Transverse colon (tissue), 4 donors: ENCODE measurements at regions not wholly inside any gene's neighbourhood (a gene's known extent, or its start where the extent isn't known, plus 50 kb on each side); places are given as distances from the start of the nearest gene placed in this dataset.

Experiments used
- DNase-seq: peaks from one replicate; pipeline ENCODE4 v3.0.0-alpha.2; 2019
- H3K27ac ChIP-seq, 4 donors: fragments of 200-600 bp; sonication (generic); 2 replicates each; pipeline ENCODE4 v1.5.1; 2016 to 2018; ENCODE audit warnings: inconsistent platforms in 4 of 4
- H3K27me3 ChIP-seq: fragments of 200-600 bp; sonication (generic); 2 replicates; pipeline ENCODE4 v1.5.1; 2017; ENCODE audit warnings: inconsistent platforms
- H3K36me3 ChIP-seq, 4 donors: fragments of 200-600 bp; sonication (generic); 2 replicates each; pipeline ENCODE4 v1.5.1; 2017 to 2019; ENCODE audit warnings: inconsistent platforms in 4 of 4
- H3K4me1 ChIP-seq, 4 donors: fragments of 200-600 bp; sonication (generic); 2 replicates each; pipeline ENCODE4 v1.5.1; 2017 to 2020; ENCODE audit warnings: inconsistent platforms in 4 of 4
- H3K4me3 ChIP-seq, 4 donors: fragments of 200-600 bp; sonication (generic); 1 replicate in 1 of 4; 2 replicates in 3 of 4; pipeline versions ENCODE4 v1.5.1 to v1.6.1; 2017 to 2019; ENCODE audit warnings: inconsistent platforms in 4 of 4
- H3K9me3 ChIP-seq, 2 donors: fragments of 200-600 bp; sonication (generic); 2 replicates each; pipeline ENCODE4 v1.5.1; 2017 to 2019; ENCODE audit warnings: inconsistent platforms in 2 of 2
- CTCF ChIP-seq, 5 experiments: fragments of 200-600 bp in 3 of 5; fragments of 450-650 bp in 2 of 5; sonication (generic) in 3 of 5; IDR thresholded peaks; 1 replicate in 2 of 5; 2 replicates in 3 of 5; pipeline ENCODE4 v1.5.1; 2016 to 2017; ENCODE audit warnings: antibody characterized with exemption in 5 of 5, inconsistent platforms in 3 of 5, mild to moderate bottlenecking in 2 of 5, moderate library complexity in 1 of 5
- EP300 ChIP-seq: sonication (generic); formaldehyde crosslinking; IDR thresholded peaks from one replicate; pipeline ENCODE4 v1.6.1; 2017; ENCODE audit warnings: antibody characterized with exemption, low read depth
- POLR2A ChIP-seq: fragments of 450-650 bp; IDR thresholded peaks from one replicate; pipeline ENCODE4 v1.6.1; 2016; ENCODE audit warnings: antibody characterized with exemption, mild to moderate bottlenecking, moderate library complexity
- POLR2AphosphoS5 ChIP-seq, 3 donors: sonication (generic); formaldehyde crosslinking; IDR thresholded peaks; one replicate each; pipeline ENCODE4 v1.6.1; 2016; ENCODE audit warnings: antibody characterized with exemption in 3 of 3
- WGBS, 2 donors: methylation state at CpG; one replicate each; pipeline ENCODE4 v1.1.5; 2018; ENCODE audit warnings: low coverage in 1 of 2; 5-methylcytosine and 5-hydroxymethylcytosine counted together
- in situ Hi-C, 4 donors: fragments of 200-750 bp; cut with MboI; loops; one replicate each; pipeline versions ENCODE4 v1.15.0 to v1.15.1; 2017; ENCODE audit warnings: low sequenced_read_pairs in 3 of 4, low pct_ligation_motif_present in 1 of 4, low pct_unique_long_range_greater_than_20kb in 1 of 4
- intact Hi-C: fragments of 100-400 bp; cut with DNase I; formaldehyde crosslinking; loops from one replicate; pipeline ENCODE4 v1.15.1; 2023; ENCODE audit warnings: low total_unique reads

- H3K9me3 ChIP-seq = no peaks in the 10 kb centered on the region
- 33 to 41% methylated on average over 2 of the region's 2 CpGs for WGBS, 2 donors
- TF ChIP-seq POLR2A = no peak
- TF ChIP-seq POLR2AphosphoS5 (IDR thresholded peaks at IDR 0.05) = no peak
- no peaks in the 10 kb centered on the region for H3K27me3 ChIP-seq
- no peak overlapping the region for H3K27ac ChIP-seq
- no peak overlapping the region for H3K4me3 ChIP-seq
- H3K4me1 ChIP-seq = no peaks in the 10 kb centered on the region
- in situ Hi-C loops = no loop called here
- no peaks in the 10 kb centered on the region for H3K36me3 ChIP-seq
- DNase-seq = no peak
- intact Hi-C loops = no loop called here
Measured at GRCh38 chr15:97141871-97142270, 811.4 kb downstream of the NR2F2 start.

- TF ChIP-seq EP300 (no peak), POLR2A (no peak), CTCF (IDR thresholded peaks at IDR 0.05) (no peak), POLR2AphosphoS5 (IDR thresholded peaks at IDR 0.05) (no peak)
- in situ Hi-C loops = no loop called here
- intact Hi-C loops = no loop called here
Measured at GRCh38 chr15:97143592-97144376, 813.3 kb downstream of the NR2F2 start.

GRCh38 chr15:97144377-97144711 is 813.8 kb downstream of the NR2F2 start:
- WGBS, 2 donors = 78 to 100% methylated on average over 1 to 2 of the region's 2 CpGs
- no peak for DNase-seq
- Histone ChIP-seq H3K27me3 (no peaks in the 10 kb centered on the region), H3K4me3 (no peak overlapping the region), H3K9me3 (no peaks in the 10 kb centered on the region), H3K36me3 (no peaks in the 10 kb centered on the region), H3K27ac (no peak overlapping the region), H3K4me1 (no peaks in the 10 kb centered on the region)
- in situ Hi-C loops = no loop called here
- intact Hi-C loops = no loop called here
- TF ChIP-seq CTCF (IDR thresholded peaks at IDR 0.05) = no peak
- no peak for TF ChIP-seq POLR2A
- TF ChIP-seq EP300 = no peak

More at GRCh38 chr15:97143592-97144376, 813.3 kb downstream of the NR2F2 start:
- Histone ChIP-seq H3K4me3 (no peak overlapping the region), H3K36me3 (no peaks in the 10 kb centered on the region), H3K4me1 (no peaks in the 10 kb centered on the region), H3K27ac (no peak overlapping the region), H3K9me3 (no peaks in the 10 kb centered on the region), H3K27me3 (no peaks in the 10 kb centered on the region)
- DNase-seq = no peak
- WGBS, 2 donors = 81 to 86% methylated on average over 6 of the region's 6 CpGs

GRCh38 chr15:97146929-97147870 is 813.3 kb upstream of the ARRDC4 start:
- H3K27ac ChIP-seq = no peak overlapping the region
- intact Hi-C loops = no loop called here
- no peak overlapping the region for H3K4me3 ChIP-seq
- TF ChIP-seq POLR2A (no peak), EP300 (no peak), CTCF (IDR thresholded peaks at IDR 0.05) (no peak), POLR2AphosphoS5 (IDR thresholded peaks at IDR 0.05) (no peak)
- in situ Hi-C loops = no loop called here
- H3K27me3 ChIP-seq = no peaks in the 10 kb centered on the region
- H3K36me3 ChIP-seq = no peaks in the 10 kb centered on the region
- no peak for DNase-seq
- WGBS, 2 donors = 78 to 100% methylated on average over 2 to 18 of the region's 18 CpGs
- no peaks in the 10 kb centered on the region for H3K4me1 ChIP-seq
- no peaks in the 10 kb centered on the region for H3K9me3 ChIP-seq
